SK-N-SH (cell line): ENCODE measurements at regions not wholly inside any gene's neighbourhood (a gene's known extent, or its start where the extent isn't known, plus 50 kb on each side); places are given as distances from the start of the nearest gene placed in this dataset.
A peak's percentile ranks its signal among the peaks of the same experiment; 100 is the strongest.

Experiments
- CTCF ChIA-PET: fragments of 300-600, 350-600 bp; formaldehyde crosslinking; extraction: SDS; loops from one replicate; lab custom pipeline; 2021; lab: Yijun Ruan, JAX
- POLR2A ChIA-PET: fragments of 350-600 bp; sonication (Branson Sonifier 250); formaldehyde crosslinking; extraction: SDS; loops from one replicate; lab custom pipeline; 2020; ENCODE audit warnings: antibody characterized with exemption, inconsistent platforms; lab: Yijun Ruan, JAX
- DNase-seq: peaks from one replicate; pipeline ENCODE4 v3.0.0; 2012
- H2AFZ ChIP-seq: fragments of 200-600 bp; sonication (generic); 2 replicates; pipeline ENCODE4 v1.8.1; 2016; ENCODE audit warnings: antibody characterized with exemption, mild to moderate bottlenecking, low read depth
- H3F3A ChIP-seq: fragments of 200-600 bp; sonication (generic); replicated peaks from 2 replicates; pipeline ENCODE3; 2016; ENCODE audit warnings: antibody characterized with exemption, mild to moderate bottlenecking; ENCODE audit not compliant: insufficient read depth
- H3K27ac ChIP-seq, 2 experiments: fragments of 200-500 bp in 1 of 2; fragments of 200-600 bp in 1 of 2; sonication (Bioruptor generic) in 1 of 2; sonication (generic), shearing (Covaris generic) in 1 of 2; 2 replicates each; pipeline versions ENCODE4 v1.5.1 to v1.6.1; 2014 to 2016; ENCODE audit warnings: low read depth in 2 of 2, inconsistent platforms in 1 of 2, low read length in 1 of 2, mild to moderate bottlenecking in 1 of 2, mixed read lengths in 1 of 2
- H3K27me3 ChIP-seq: fragments of 200-600 bp; sonication (generic), shearing (Covaris generic); 2 replicates; pipeline ENCODE4 v1.6.1; 2016; ENCODE audit warnings: mixed run types; ENCODE audit not compliant: insufficient read depth
- H3K36me3 ChIP-seq, 2 experiments: fragments of 200-500 bp in 1 of 2; fragments of 200-600 bp in 1 of 2; sonication (Bioruptor generic) in 1 of 2; sonication (generic) in 1 of 2; replicated peaks in 1 of 2; 2 replicates each; pipeline versions ENCODE3 to v1.5.1; 2014 to 2016; ENCODE audit warnings: low read length in 1 of 2, mild to moderate bottlenecking in 1 of 2; ENCODE audit not compliant: insufficient read depth in 2 of 2, control insufficient read depth in 1 of 2
- H3K4me1 ChIP-seq, 2 experiments: fragments of 200-500 bp in 1 of 2; fragments of 200-600 bp in 1 of 2; sonication (Bioruptor generic) in 1 of 2; sonication (generic), shearing (Covaris generic) in 1 of 2; 2 replicates each; pipeline versions ENCODE4 v1.5.1 to v1.6.1; 2014 to 2016; ENCODE audit warnings: low read depth in 1 of 2, low read length in 1 of 2, mixed run types in 1 of 2; ENCODE audit not compliant: insufficient read depth in 2 of 2, control insufficient read depth in 1 of 2
- H3K4me2 ChIP-seq: fragments of 200-600 bp; sonication (generic), shearing (Covaris generic); 2 replicates; pipeline ENCODE4 v1.6.1; 2017; ENCODE audit warnings: mixed run types
- H3K4me3 ChIP-seq, 2 experiments: fragments of 200-500 bp in 1 of 2; fragments of 200-600 bp in 1 of 2; sonication (Bioruptor generic) in 1 of 2; sonication (generic), shearing (Covaris generic) in 1 of 2; 2 replicates each; pipeline versions ENCODE4 v1.5.1 to v1.8.1; 2014 to 2016; ENCODE audit warnings: low read depth in 2 of 2, inconsistent platforms in 1 of 2, low read length in 1 of 2, mild to moderate bottlenecking in 1 of 2, mixed read lengths in 1 of 2, moderate library complexity in 1 of 2
- H3K79me2 ChIP-seq: fragments of 200-600 bp; sonication (generic); 2 replicates; pipeline ENCODE4 v1.8.1; 2017; ENCODE audit warnings: mild to moderate bottlenecking; ENCODE audit not compliant: insufficient read depth
- H3K9ac ChIP-seq: fragments of 200-600 bp; sonication (generic); 2 replicates; pipeline ENCODE4 v1.6.1; 2017; ENCODE audit warnings: mixed run types
- H3K9me2 ChIP-seq: fragments of 200-600 bp; sonication (generic); 2 replicates; pipeline ENCODE4 v1.6.1; 2017; ENCODE audit warnings: mixed run types
- H3K9me3 ChIP-seq: fragments of 200-600 bp; sonication (generic); 2 replicates; pipeline ENCODE4 v1.6.1; 2017; ENCODE audit warnings: mixed run types, mild to moderate bottlenecking, moderate library complexity
- H4K20me1 ChIP-seq: fragments of 200-600 bp; sonication (generic); 2 replicates; pipeline ENCODE4 v1.6.1; 2017; ENCODE audit warnings: mild to moderate bottlenecking, mixed run types; ENCODE audit not compliant: insufficient read depth
- CHD2 ChIP-seq: fragments of 150-350 bp; IDR thresholded peaks from 2 replicates; pipeline ENCODE4 v1.6.1; 2018; ENCODE audit warnings: low read length; ENCODE audit not compliant: partially characterized antibody
- ELF1 ChIP-seq: IDR thresholded peaks from 2 replicates; pipeline ENCODE4 v1.4.0; 2012
- EP300 ChIP-seq, 2 experiments: IDR thresholded peaks; 2 replicates each; pipeline versions ENCODE4 v1.4.0 to v1.6.1; 2012; ENCODE audit warnings: borderline replicate concordance in 1 of 2, low read depth in 1 of 2, low read length in 1 of 2
- FOSL2 ChIP-seq: IDR thresholded peaks from 2 replicates; pipeline ENCODE4 v1.4.0; 2012; ENCODE audit warnings: low read depth, mild to moderate bottlenecking, moderate library complexity, borderline replicate concordance
- FOXJ3 ChIP-seq: sonication (generic); formaldehyde crosslinking; IDR thresholded peaks from 2 replicates; pipeline ENCODE4 v1.5.1; 2020; ENCODE audit warnings: mild to moderate bottlenecking, missing genetic modification reagents
- GABPA ChIP-seq: IDR thresholded peaks from 2 replicates; pipeline ENCODE4 v1.4.0; 2012; ENCODE audit warnings: low read depth, mild to moderate bottlenecking
- MEF2A ChIP-seq: IDR thresholded peaks from 2 replicates; pipeline ENCODE4 v1.4.0; 2012; ENCODE audit warnings: low read depth, borderline replicate concordance
- MXI1 ChIP-seq: IDR thresholded peaks from 2 replicates; pipeline ENCODE4 v1.6.1; 2012; ENCODE audit warnings: mild to moderate bottlenecking, low read depth, low read length, improper control_type of control experiment
- NFIC ChIP-seq: IDR thresholded peaks from 2 replicates; pipeline ENCODE4 v1.4.0; 2012; ENCODE audit warnings: borderline replicate concordance
- NRF1 ChIP-seq: IDR thresholded peaks from 2 replicates; pipeline ENCODE4 v1.6.1; 2012; ENCODE audit warnings: low read depth, mild to moderate bottlenecking, low read length
- POLR2AphosphoS5 ChIP-seq: IDR thresholded peaks from 2 replicates; pipeline ENCODE4 v1.6.1; 2012; ENCODE audit warnings: low read depth, low read length
- RAD21 ChIP-seq: IDR thresholded peaks from 2 replicates; pipeline ENCODE4 v1.6.1; 2012; ENCODE audit warnings: mild to moderate bottlenecking, low read length
- RCOR1 ChIP-seq: fragments of 150-350 bp; IDR thresholded peaks from 2 replicates; pipeline ENCODE4 v1.6.1; 2017; ENCODE audit warnings: antibody characterized with exemption, low read length
- SMC3 ChIP-seq: IDR thresholded peaks from 2 replicates; pipeline ENCODE4 v1.6.1; 2012; ENCODE audit warnings: low read depth, low read length, improper control_type of control experiment
- TAF1 ChIP-seq: IDR thresholded peaks from 2 replicates; pipeline ENCODE4 v1.6.1; 2012; ENCODE audit warnings: low read depth, mild to moderate bottlenecking, low read length, moderate library complexity, borderline replicate concordance
- TCF12 ChIP-seq: IDR thresholded peaks from 2 replicates; pipeline ENCODE4 v1.4.0; 2012
- YY1 ChIP-seq: IDR thresholded peaks from 2 replicates; pipeline ENCODE4 v1.4.0; 2012; ENCODE audit warnings: low read depth, mild to moderate bottlenecking
- WGBS: methylation state at CpG from one replicate; pipeline ENCODE4 v1.1.6; 2017; ENCODE audit warnings: low lambda C conversion rate; 5-methylcytosine and 5-hydroxymethylcytosine counted together
- TF ChIP-seq, protein P1 (sequence below): IDR thresholded peaks from 2 replicates; pipeline ENCODE4 v1.6.1; 2012; ENCODE audit warnings: mild to moderate bottlenecking, low read depth, low read length, moderate library complexity
- TF ChIP-seq, protein P2 (sequence below): IDR thresholded peaks from 2 replicates; pipeline ENCODE4 v1.4.0; 2012; ENCODE audit warnings: low read depth
- TF ChIP-seq, protein P3 (sequence below): IDR thresholded peaks from 2 replicates; pipeline ENCODE4 v1.4.0; 2012; ENCODE audit warnings: low read depth, borderline replicate concordance
- TF ChIP-seq, protein P4 (sequence below): IDR thresholded peaks from 2 replicates; pipeline ENCODE4 v1.4.0; 2012; ENCODE audit warnings: low read depth, borderline replicate concordance
- TF ChIP-seq, protein P5 (sequence below): fragments of 200-600 bp; sonication (generic); IDR thresholded peaks from 2 replicates; pipeline ENCODE4 v1.6.1; 2017; ENCODE audit warnings: antibody characterized with exemption, mild to moderate bottlenecking, moderate library complexity
- TF ChIP-seq, protein P6 (sequence below): IDR thresholded peaks from 2 replicates; pipeline ENCODE4; 2012

DNA sequence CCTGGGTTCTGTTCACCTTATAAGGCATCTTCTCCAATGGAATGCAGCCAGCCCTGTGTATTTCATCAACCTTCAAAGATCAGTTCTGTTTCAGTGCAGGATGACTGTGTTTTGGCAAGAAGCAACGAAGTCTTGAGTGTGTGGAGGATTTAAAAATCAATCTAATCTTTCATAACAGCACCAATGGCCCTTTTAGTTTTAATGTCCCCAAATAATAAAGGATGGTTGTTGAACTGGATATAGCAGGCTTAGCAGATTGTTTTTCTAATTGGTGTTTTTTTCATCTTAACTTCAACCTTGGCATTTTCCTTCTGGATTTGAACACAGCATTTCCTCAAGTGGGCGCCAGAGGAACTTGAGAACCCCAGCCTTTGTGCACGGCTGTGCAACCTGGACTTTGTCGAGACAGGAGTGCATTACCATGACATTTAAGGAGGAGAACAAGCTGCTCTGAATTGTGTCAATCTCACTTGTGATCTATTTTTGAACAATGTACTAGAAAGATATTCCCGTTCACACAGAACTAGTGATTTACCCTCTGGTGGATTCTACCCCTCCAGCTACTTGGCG, 313.3 kb upstream of the AKR1E2 start (continued):
- TF ChIP-seq YY1 (no peak; the same call in 1 of the 2 replicates), TCF12 (peak; percentile 67; the same call in 1 of the 2 replicates), MEF2A (no peak), RAD21 (peak; percentile 69), NFIC (peak; percentile 22; the same call in 1 of the 2 replicates), MXI1 (no peak)
- TF ChIP-seq, protein P1, sequence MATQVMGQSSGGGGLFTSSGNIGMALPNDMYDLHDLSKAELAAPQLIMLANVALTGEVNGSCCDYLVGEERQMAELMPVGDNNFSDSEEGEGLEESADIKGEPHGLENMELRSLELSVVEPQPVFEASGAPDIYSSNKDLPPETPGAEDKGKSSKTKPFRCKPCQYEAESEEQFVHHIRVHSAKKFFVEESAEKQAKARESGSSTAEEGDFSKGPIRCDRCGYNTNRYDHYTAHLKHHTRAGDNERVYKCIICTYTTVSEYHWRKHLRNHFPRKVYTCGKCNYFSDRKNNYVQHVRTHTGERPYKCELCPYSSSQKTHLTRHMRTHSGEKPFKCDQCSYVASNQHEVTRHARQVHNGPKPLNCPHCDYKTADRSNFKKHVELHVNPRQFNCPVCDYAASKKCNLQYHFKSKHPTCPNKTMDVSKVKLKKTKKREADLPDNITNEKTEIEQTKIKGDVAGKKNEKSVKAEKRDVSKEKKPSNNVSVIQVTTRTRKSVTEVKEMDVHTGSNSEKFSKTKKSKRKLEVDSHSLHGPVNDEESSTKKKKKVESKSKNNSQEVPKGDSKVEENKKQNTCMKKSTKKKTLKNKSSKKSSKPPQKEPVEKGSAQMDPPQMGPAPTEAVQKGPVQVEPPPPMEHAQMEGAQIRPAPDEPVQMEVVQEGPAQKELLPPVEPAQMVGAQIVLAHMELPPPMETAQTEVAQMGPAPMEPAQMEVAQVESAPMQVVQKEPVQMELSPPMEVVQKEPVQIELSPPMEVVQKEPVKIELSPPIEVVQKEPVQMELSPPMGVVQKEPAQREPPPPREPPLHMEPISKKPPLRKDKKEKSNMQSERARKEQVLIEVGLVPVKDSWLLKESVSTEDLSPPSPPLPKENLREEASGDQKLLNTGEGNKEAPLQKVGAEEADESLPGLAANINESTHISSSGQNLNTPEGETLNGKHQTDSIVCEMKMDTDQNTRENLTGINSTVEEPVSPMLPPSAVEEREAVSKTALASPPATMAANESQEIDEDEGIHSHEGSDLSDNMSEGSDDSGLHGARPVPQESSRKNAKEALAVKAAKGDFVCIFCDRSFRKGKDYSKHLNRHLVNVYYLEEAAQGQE = no peak

DNA sequence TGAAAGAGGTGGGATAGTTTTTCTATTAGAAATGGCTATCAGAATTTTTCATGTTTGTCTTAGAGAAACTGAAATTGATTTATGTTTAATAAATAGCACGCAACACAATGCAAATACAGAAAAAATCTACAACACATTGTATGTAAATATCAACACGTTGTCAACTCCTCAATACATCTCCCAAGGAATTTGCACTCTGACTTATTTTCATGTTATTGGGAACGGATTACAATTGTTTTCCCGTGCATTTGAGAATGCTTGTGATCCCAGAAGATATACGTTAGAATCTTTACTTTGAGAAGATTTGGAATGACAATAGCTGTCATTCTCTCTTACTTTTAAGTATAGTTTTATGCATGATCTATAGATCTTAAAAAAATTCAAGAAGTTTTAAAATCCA, 313.8 kb upstream of the AKR1E2 start:
- TF ChIP-seq, protein P2, sequence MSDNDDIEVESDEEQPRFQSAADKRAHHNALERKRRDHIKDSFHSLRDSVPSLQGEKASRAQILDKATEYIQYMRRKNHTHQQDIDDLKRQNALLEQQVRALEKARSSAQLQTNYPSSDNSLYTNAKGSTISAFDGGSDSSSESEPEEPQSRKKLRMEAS = no peak
- no peak for TF ChIP-seq EP300 (IDR thresholded peaks at IDR 0.05; ENCODE audit: borderline replicate concordance in 1 of 2, low read depth in 1 of 2, low read length in 1 of 2)
- TF ChIP-seq FOXJ3 (CRISPR knock-in tag) = no peak
- TF ChIP-seq, protein P3, sequence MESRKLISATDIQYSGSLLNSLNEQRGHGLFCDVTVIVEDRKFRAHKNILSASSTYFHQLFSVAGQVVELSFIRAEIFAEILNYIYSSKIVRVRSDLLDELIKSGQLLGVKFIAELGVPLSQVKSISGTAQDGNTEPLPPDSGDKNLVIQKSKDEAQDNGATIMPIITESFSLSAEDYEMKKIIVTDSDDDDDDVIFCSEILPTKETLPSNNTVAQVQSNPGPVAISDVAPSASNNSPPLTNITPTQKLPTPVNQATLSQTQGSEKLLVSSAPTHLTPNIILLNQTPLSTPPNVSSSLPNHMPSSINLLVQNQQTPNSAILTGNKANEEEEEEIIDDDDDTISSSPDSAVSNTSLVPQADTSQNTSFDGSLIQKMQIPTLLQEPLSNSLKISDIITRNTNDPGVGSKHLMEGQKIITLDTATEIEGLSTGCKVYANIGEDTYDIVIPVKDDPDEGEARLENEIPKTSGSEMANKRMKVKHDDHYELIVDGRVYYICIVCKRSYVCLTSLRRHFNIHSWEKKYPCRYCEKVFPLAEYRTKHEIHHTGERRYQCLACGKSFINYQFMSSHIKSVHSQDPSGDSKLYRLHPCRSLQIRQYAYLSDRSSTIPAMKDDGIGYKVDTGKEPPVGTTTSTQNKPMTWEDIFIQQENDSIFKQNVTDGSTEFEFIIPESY = no peak
- no peak for TF ChIP-seq TAF1
- no peak for TF ChIP-seq POLR2AphosphoS5
- no peak for TF ChIP-seq RAD21
- TF ChIP-seq NRF1 = no peak
- no peak for TF ChIP-seq SMC3
- no peak for TF ChIP-seq GABPA
- TF ChIP-seq CHD2 = no peak
- TF ChIP-seq, protein P4, sequence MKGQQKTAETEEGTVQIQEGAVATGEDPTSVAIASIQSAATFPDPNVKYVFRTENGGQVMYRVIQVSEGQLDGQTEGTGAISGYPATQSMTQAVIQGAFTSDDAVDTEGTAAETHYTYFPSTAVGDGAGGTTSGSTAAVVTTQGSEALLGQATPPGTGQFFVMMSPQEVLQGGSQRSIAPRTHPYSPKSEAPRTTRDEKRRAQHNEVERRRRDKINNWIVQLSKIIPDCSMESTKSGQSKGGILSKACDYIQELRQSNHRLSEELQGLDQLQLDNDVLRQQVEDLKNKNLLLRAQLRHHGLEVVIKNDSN = no peak
- TF ChIP-seq MXI1 = no peak
- TF ChIP-seq FOSL2 = no peak
- TF ChIP-seq RCOR1 = no peak
- TF ChIP-seq, protein P5, sequence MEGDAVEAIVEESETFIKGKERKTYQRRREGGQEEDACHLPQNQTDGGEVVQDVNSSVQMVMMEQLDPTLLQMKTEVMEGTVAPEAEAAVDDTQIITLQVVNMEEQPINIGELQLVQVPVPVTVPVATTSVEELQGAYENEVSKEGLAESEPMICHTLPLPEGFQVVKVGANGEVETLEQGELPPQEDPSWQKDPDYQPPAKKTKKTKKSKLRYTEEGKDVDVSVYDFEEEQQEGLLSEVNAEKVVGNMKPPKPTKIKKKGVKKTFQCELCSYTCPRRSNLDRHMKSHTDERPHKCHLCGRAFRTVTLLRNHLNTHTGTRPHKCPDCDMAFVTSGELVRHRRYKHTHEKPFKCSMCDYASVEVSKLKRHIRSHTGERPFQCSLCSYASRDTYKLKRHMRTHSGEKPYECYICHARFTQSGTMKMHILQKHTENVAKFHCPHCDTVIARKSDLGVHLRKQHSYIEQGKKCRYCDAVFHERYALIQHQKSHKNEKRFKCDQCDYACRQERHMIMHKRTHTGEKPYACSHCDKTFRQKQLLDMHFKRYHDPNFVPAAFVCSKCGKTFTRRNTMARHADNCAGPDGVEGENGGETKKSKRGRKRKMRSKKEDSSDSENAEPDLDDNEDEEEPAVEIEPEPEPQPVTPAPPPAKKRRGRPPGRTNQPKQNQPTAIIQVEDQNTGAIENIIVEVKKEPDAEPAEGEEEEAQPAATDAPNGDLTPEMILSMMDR = no peak
- no peak for TF ChIP-seq YY1
- TF ChIP-seq, protein P6, sequence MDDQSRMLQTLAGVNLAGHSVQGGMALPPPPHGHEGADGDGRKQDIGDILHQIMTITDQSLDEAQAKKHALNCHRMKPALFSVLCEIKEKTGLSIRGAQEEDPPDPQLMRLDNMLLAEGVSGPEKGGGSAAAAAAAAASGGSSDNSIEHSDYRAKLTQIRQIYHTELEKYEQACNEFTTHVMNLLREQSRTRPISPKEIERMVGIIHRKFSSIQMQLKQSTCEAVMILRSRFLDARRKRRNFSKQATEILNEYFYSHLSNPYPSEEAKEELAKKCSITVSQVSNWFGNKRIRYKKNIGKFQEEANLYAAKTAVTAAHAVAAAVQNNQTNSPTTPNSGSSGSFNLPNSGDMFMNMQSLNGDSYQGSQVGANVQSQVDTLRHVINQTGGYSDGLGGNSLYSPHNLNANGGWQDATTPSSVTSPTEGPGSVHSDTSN = no peak
- TF ChIP-seq ELF1 = no peak
- no peak for TF ChIP-seq TCF12
- TF ChIP-seq, all 33 proteins: peak for 0
- no peaks in the 10 kb centered on the region for H3F3A ChIP-seq
- H3K27ac ChIP-seq = peak overlapping the region; percentile 62 to 73; a peak in 3 of 4 replicates
- 95% methylated on average over 5 of the region's 5 CpGs for WGBS
- H3K4me2 ChIP-seq = no peak overlapping the region
- H3K9me2 ChIP-seq = no peaks in the 10 kb centered on the region
- H3K4me3 ChIP-seq = no peak overlapping the region
- CTCF ChIA-PET = interaction anchor here (0.8 to 1.5 kb wide), 2 partner anchors 145 to 254 kb away, joined by 4 read pairs; no protein-coding TSS in a partner anchor
- H2AFZ ChIP-seq = no peak overlapping the region; the same call in 1 of the 2 replicates
- no peak for DNase-seq
- peaks cover 0 to 3% of the 10 kb centered on the region in 2 experiments; a peak in 2 of 4 replicates for H3K4me1 ChIP-seq
- H3K9ac ChIP-seq = no peak overlapping the region
- H4K20me1 ChIP-seq = no peaks in the 10 kb centered on the region
- no peaks in the 10 kb centered on the region for H3K9me3 ChIP-seq
- POLR2A ChIA-PET = no interaction called here
- H3K36me3 ChIP-seq = no peaks in the 10 kb centered on the region
- no peaks in the 10 kb centered on the region for H3K27me3 ChIP-seq
- H3K79me2 ChIP-seq = no peaks in the 10 kb centered on the region
